ENCODE measurements at regions not wholly inside any gene's neighbourhood (a gene's known extent, or its start where the extent isn't known, plus 50 kb on each side); places are given as distances from the start of the nearest gene placed in this dataset.

DNA sequence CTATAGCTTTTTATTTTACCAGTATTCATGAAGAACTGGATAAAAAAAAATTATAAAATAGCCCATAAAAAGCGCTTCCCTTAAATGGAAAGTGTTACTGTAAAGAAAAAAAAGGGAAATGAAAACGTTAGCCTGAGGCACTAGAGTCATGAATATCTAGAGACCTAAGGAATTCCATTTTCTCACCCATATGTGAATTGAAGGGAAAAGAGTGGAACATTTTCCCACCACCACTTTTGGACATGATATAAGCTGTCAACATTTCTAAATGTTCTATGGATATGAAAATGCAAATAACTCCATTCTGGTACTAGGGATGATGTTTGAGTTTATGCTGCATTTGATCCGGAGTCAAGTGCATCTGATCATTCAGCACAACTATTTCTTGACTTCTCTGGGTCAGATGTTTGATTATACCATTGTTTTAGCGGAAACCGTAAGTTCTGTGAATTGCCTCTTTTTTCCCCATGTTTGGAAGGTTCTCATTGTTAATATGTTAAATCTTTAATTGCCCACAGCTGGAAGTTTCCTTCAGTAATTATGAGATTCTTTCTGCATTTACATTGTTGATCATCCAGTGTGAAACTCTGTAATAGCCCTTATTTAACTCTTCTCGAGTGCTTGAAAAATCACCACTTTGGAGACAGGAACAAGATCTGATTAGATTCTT, 467.4 kb upstream of the SEMA6A start:
- Histone ChIP-seq H3K79me2 (ENCODE audit: control insufficient read depth, insufficient read depth, low read length) (no peaks in the 10 kb centered on the region), H2AFZ (ENCODE audit: control insufficient read depth, low read depth, low read length) (no peak overlapping the region), H3K9me3 (replicated peaks; ENCODE audit: control insufficient read depth, insufficient read depth, low read length) (no peaks in the 10 kb centered on the region), H3K27me3 (replicated peaks in 1 of 2; ENCODE audit: control insufficient read depth in 2 of 2, insufficient read depth in 2 of 2, low read length in 1 of 2) (no peaks in the 10 kb centered on the region), H4K20me1 (ENCODE audit: control insufficient read depth, insufficient read depth) (no peaks in the 10 kb centered on the region), H3K4me1 (ENCODE audit: control insufficient read depth, insufficient read depth, low read length) (no peaks in the 10 kb centered on the region), H3K9ac (ENCODE audit: control insufficient read depth, insufficient read depth, low read length) (no peak overlapping the region), H3K4me2 (ENCODE audit: control insufficient read depth, insufficient read depth) (no peak overlapping the region), H3K36me3 (ENCODE audit: control insufficient read depth in 2 of 2, insufficient read depth in 2 of 2, low read length in 1 of 2) (no peaks in the 10 kb centered on the region), H3K27ac (ENCODE audit: control insufficient read depth, insufficient read depth) (no peak overlapping the region), H3K4me3 (no peak overlapping the region)
- in situ Hi-C loops (cut with MboI) (no loop called here), intact Hi-C loops (cut with micrococcal nuclease; ENCODE audit: unreplicated experiment) (no loop called here)
- ChIA-PET RAD21 (ENCODE audit: unreplicated experiment) (interaction anchor here (0.6 to 1.0 kb wide), 2 partner anchors 89 to 467 kb away, joined by 3 read pairs; no protein-coding TSS in a partner anchor), CTCF (interaction anchor here (0.5 to 1.2 kb wide), 2 partner anchors 9 to 12 kb away, joined by 3 read pairs; no protein-coding TSS in a partner anchor), POLR2A (no interaction called here), SMC1A (ENCODE audit: uncharacterized antibody, unreplicated experiment) (interaction anchor here (0.6 to 1.1 kb wide), 2 partner anchors 9 to 167 kb away, joined by 3 read pairs; no protein-coding TSS in a partner anchor)
- no peak for TF ChIP-seq MYC (IDR thresholded peaks at IDR 0.05; ENCODE audit: insufficient read depth, insufficient read length, insufficient replicate concordance, low read length, severe bottlenecking)
- TF ChIP-seq WRNIP1 (IDR thresholded peaks at IDR 0.05; ENCODE audit: borderline replicate concordance, low read depth, low read length) = no peak
- DNase-seq (ENCODE audit: low read depth, low spot score) (no peak), FAIRE-seq (no peak), ATAC-seq (no peak)
- no TSS peak for BruUV-seq (replicated peaks)
- WGBS (ENCODE audit: insufficient coverage, insufficient replicate concordance, low lambda C conversion rate, missing lambda C conversion rate) = 40% methylated on average over 6 of the region's 6 CpGs

DNA sequence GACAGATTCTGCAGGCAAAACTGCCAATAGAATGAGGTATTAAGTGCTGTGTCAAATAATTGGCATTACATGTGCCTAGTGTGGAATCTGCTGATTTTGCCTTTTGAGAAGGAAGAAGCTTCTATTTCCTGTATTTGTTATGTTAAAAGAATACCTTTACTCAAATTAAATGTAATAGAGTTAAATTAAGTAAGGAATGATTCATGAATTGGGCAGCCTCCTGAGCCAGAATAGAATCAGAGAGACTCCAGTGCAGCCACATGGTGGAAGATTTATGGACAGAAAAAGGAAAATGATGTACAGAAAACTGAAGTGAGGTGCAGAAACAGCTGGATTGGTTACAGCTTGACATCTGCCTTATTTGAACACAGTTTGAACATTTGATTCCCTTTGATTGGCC, 464.4 kb upstream of the SEMA6A start:
- intact Hi-C loops (cut with micrococcal nuclease; ENCODE audit: unreplicated experiment) (no loop called here), in situ Hi-C loops (cut with MboI) (no loop called here)
- ChIA-PET SMC1A (ENCODE audit: uncharacterized antibody, unreplicated experiment) (no interaction called here), POLR2A (no interaction called here), CTCF (interaction anchor here (0.6 to 1.1 kb wide), 3 partner anchors 10 to 922 kb away, joined by 3 read pairs; no protein-coding TSS in a partner anchor), RAD21 (ENCODE audit: unreplicated experiment) (no interaction called here)
- FAIRE-seq (no peak), DNase-seq (ENCODE audit: low read depth, low spot score) (no peak), ATAC-seq (no peak)
- no peaks in the 10 kb centered on the region for H3K36me3 ChIP-seq (ENCODE audit: control insufficient read depth in 2 of 2, insufficient read depth in 2 of 2, low read length in 1 of 2)
- H3K27me3 ChIP-seq (replicated peaks in 1 of 2; ENCODE audit: control insufficient read depth in 2 of 2, insufficient read depth in 2 of 2, low read length in 1 of 2) = no peaks in the 10 kb centered on the region
- H3K9me3 ChIP-seq (replicated peaks; ENCODE audit: control insufficient read depth, insufficient read depth, low read length) = no peaks in the 10 kb centered on the region
- no peaks in the 10 kb centered on the region for H3K4me1 ChIP-seq (ENCODE audit: control insufficient read depth, insufficient read depth, low read length)
- no peak overlapping the region for H3K27ac ChIP-seq (ENCODE audit: control insufficient read depth, insufficient read depth)
- no peak for TF ChIP-seq NFXL1 (IDR thresholded peaks at IDR 0.05; ENCODE audit: borderline replicate concordance)
- TF ChIP-seq POU2F2 (IDR thresholded peaks at IDR 0.05; ENCODE audit: borderline replicate concordance, low read depth, low read length) = no peak
- TF ChIP-seq SRF (IDR thresholded peaks at IDR 0.05; ENCODE audit: low read depth in 2 of 2, low read length in 2 of 2) = no peak
- TF ChIP-seq RBBP5 (conservative IDR thresholded peaks at IDR 0.05) = no peak
- no peak for TF ChIP-seq MTA3 (IDR thresholded peaks at IDR 0.05; ENCODE audit: borderline replicate concordance, low read length)
- TF ChIP-seq, protein P1, sequence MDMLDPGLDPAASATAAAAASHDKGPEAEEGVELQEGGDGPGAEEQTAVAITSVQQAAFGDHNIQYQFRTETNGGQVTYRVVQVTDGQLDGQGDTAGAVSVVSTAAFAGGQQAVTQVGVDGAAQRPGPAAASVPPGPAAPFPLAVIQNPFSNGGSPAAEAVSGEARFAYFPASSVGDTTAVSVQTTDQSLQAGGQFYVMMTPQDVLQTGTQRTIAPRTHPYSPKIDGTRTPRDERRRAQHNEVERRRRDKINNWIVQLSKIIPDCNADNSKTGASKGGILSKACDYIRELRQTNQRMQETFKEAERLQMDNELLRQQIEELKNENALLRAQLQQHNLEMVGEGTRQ (IDR thresholded peaks at IDR 0.05; ENCODE audit: borderline replicate concordance, low read depth, low read length) = no peak
- TF ChIP-seq, protein P2, sequence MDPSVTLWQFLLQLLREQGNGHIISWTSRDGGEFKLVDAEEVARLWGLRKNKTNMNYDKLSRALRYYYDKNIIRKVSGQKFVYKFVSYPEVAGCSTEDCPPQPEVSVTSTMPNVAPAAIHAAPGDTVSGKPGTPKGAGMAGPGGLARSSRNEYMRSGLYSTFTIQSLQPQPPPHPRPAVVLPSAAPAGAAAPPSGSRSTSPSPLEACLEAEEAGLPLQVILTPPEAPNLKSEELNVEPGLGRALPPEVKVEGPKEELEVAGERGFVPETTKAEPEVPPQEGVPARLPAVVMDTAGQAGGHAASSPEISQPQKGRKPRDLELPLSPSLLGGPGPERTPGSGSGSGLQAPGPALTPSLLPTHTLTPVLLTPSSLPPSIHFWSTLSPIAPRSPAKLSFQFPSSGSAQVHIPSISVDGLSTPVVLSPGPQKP (IDR thresholded peaks at IDR 0.05; ENCODE audit: low read depth, low read length) = no peak
- TF ChIP-seq, protein P3, sequence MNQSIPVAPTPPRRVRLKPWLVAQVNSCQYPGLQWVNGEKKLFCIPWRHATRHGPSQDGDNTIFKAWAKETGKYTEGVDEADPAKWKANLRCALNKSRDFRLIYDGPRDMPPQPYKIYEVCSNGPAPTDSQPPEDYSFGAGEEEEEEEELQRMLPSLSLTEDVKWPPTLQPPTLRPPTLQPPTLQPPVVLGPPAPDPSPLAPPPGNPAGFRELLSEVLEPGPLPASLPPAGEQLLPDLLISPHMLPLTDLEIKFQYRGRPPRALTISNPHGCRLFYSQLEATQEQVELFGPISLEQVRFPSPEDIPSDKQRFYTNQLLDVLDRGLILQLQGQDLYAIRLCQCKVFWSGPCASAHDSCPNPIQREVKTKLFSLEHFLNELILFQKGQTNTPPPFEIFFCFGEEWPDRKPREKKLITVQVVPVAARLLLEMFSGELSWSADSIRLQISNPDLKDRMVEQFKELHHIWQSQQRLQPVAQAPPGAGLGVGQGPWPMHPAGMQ (IDR thresholded peaks at IDR 0.05; ENCODE audit: borderline replicate concordance) = no peak
- TF ChIP-seq HCFC1 (IDR thresholded peaks at IDR 0.05; ENCODE audit: low read length) = no peak
- no peaks in the 10 kb centered on the region for H3K79me2 ChIP-seq (ENCODE audit: control insufficient read depth, insufficient read depth, low read length)
- H3K4me2 ChIP-seq (ENCODE audit: control insufficient read depth, insufficient read depth) = no peak overlapping the region
- H3K4me3 ChIP-seq = no peak overlapping the region
- H3K9ac ChIP-seq (ENCODE audit: control insufficient read depth, insufficient read depth, low read length) = no peak overlapping the region
- no TSS peak for BruUV-seq (replicated peaks)
- H2AFZ ChIP-seq (ENCODE audit: control insufficient read depth, low read depth, low read length) = no peak overlapping the region
- no peaks in the 10 kb centered on the region for H4K20me1 ChIP-seq (ENCODE audit: control insufficient read depth, insufficient read depth)

All from GM12878 (cell line).